HCT116 (cell line): ENCODE measurements at regions not wholly inside any gene's neighbourhood (a gene's known extent, or its start where the extent isn't known, plus 50 kb on each side); places are given as distances from the start of the nearest gene placed in this dataset.

ENCODE experiments used
- ATAC-seq: fragments of 200-7000 bp; cut with Tn5 transposase; 2 replicates; pipeline ENCODE4 v1.9.1; 2020; ENCODE audit warnings: mild to moderate bottlenecking, moderate library complexity
- BruUV-seq: library from RNA; stranded (reverse); fragments of 400-500 nt; replicated peaks from 2 replicates; lab custom pipeline; 2021; lab: Mats Ljungman, UMichigan
- CTCF ChIA-PET: fragments of 300-600 bp; sonication (Branson Sonifier 250); formaldehyde crosslinking; loops from one replicate; lab custom pipeline; 2021; ENCODE audit warnings: antibody characterized with exemption; lab: Charles Lee
- POLR2A ChIA-PET: fragments of 300-600, 350-600 bp; sonication (Branson Sonifier 250); formaldehyde crosslinking; loops from one replicate; lab custom pipeline; 2021; ENCODE audit warnings: antibody characterized with exemption; lab: Charles Lee
- RAD21 ChIA-PET, 2 experiments: fragments of 300-600 bp; sonication (Branson Sonifier 250); formaldehyde crosslinking; loops; one replicate each; lab custom pipeline; 2023; ENCODE audit warnings: low total read pairs in 2 of 2; ENCODE audit not compliant: uncharacterized antibody in 2 of 2, unreplicated experiment in 2 of 2, low non-redundant PET in 1 of 2; lab: Charles Lee
- DNase-seq: peaks from one replicate; pipeline ENCODE4 v3.0.0-alpha.2; 2010; ENCODE audit warnings: low read depth, low spot score
- H2AFZ ChIP-seq: fragments of 200-600 bp; shearing (Covaris generic), sonication (generic); 2 replicates; pipeline ENCODE4 v1.6.1; 2017; ENCODE audit warnings: low read depth, mixed run types, mixed read lengths, antibody characterized with exemption, low read length; ENCODE audit not compliant: poor library complexity, severe bottlenecking
- H3K27ac ChIP-seq: 2 replicates; pipeline ENCODE4 v1.5.1; 2012; ENCODE audit warnings: low read depth, low read length
- H3K27me3 ChIP-seq: fragments of 200-600 bp; sonication (generic); 2 replicates; pipeline ENCODE4 v1.6.1; 2016; ENCODE audit warnings: mixed run types, low read length, mixed read lengths; ENCODE audit not compliant: insufficient read depth
- H3K36me3 ChIP-seq, 2 experiments: fragments of 200-500 bp in 1 of 2; fragments of 200-600 bp in 1 of 2; sonication (Bioruptor generic) in 1 of 2; sonication (generic) in 1 of 2; 2 replicates each; pipeline versions ENCODE4 v1.5.1 to v1.6.1; 2014 to 2016; ENCODE audit warnings: low read length in 2 of 2, inconsistent platforms in 1 of 2, mixed read lengths in 1 of 2, mixed run types in 1 of 2; ENCODE audit not compliant: insufficient read depth in 2 of 2, control insufficient read depth in 1 of 2
- H3K4me1 ChIP-seq, 2 experiments: fragments of 200-600 bp in 1 of 2; sonication (generic) in 1 of 2; 2 replicates each; pipeline versions ENCODE4 v1.5.1 to v1.6.1; 2012 to 2017; ENCODE audit warnings: low read length in 2 of 2, inconsistent platforms in 1 of 2, mild to moderate bottlenecking in 1 of 2, mixed read lengths in 1 of 2, mixed run types in 1 of 2, moderate library complexity in 1 of 2; ENCODE audit not compliant: insufficient read depth in 2 of 2, control insufficient read depth in 1 of 2
- H3K4me2 ChIP-seq: fragments of 200-600 bp; sonication (generic); 2 replicates; pipeline ENCODE4 v1.6.1; 2017; ENCODE audit warnings: mixed run types, low read length, mixed read lengths
- H3K4me3 ChIP-seq, 2 experiments: fragments of 200-600 bp in 1 of 2; sonication (generic) in 1 of 2; replicated peaks in 1 of 2; 2 replicates each; pipeline ENCODE4 v1.5.1; 2011 to 2016; ENCODE audit warnings: low read length in 2 of 2, control low read depth in 1 of 2, low read depth in 1 of 2, mild to moderate bottlenecking in 1 of 2, mixed read lengths in 1 of 2, mixed run types in 1 of 2
- H3K79me2 ChIP-seq: fragments of 200-600 bp; sonication (generic); 2 replicates; pipeline ENCODE4 v1.6.1; 2017; ENCODE audit warnings: mild to moderate bottlenecking, mixed run types, low read length, moderate library complexity, mixed read lengths; ENCODE audit not compliant: insufficient read depth
- H3K9ac ChIP-seq: fragments of 200-600 bp; sonication (generic); 2 replicates; pipeline ENCODE4 v1.6.1; 2016; ENCODE audit warnings: low read length, mixed read lengths
- H3K9me2 ChIP-seq: fragments of 200-600 bp; sonication (generic), shearing (Covaris generic); 2 replicates; pipeline ENCODE4 v1.6.1; 2017; ENCODE audit warnings: mixed run types, mild to moderate bottlenecking, moderate library complexity; ENCODE audit not compliant: insufficient read depth
- H3K9me3 ChIP-seq, 2 experiments: fragments of 200-500 bp in 1 of 2; fragments of 200-600 bp in 1 of 2; sonication (Bioruptor generic) in 1 of 2; sonication (generic) in 1 of 2; 2 replicates each; pipeline ENCODE4 v1.6.1; 2014 to 2017; ENCODE audit warnings: low read length in 2 of 2, mixed read lengths in 2 of 2, inconsistent platforms in 1 of 2, low read depth in 1 of 2, mild to moderate bottlenecking in 1 of 2, mixed run types in 1 of 2, moderate library complexity in 1 of 2; ENCODE audit not compliant: control insufficient read depth in 1 of 2, insufficient read depth in 1 of 2
- H4K20me1 ChIP-seq: fragments of 200-600 bp; sonication (generic), shearing (Covaris generic); 2 replicates; pipeline ENCODE4 v1.6.1; 2017; ENCODE audit warnings: mixed run types, mild to moderate bottlenecking, moderate library complexity; ENCODE audit not compliant: insufficient read depth
- CEBPB ChIP-seq: IDR thresholded peaks from 2 replicates; pipeline ENCODE4 v1.6.1; 2012; ENCODE audit warnings: low read depth
- EGR1 ChIP-seq: IDR thresholded peaks from 2 replicates; pipeline ENCODE4 v1.6.1; 2012; ENCODE audit warnings: low read depth
- EZH2phosphoT487 ChIP-seq: fragments of 200-600 bp; IDR thresholded peaks from 2 replicates; pipeline ENCODE4 v1.6.1; 2018; ENCODE audit warnings: antibody characterized with exemption, borderline replicate concordance
- FOSL1 ChIP-seq: IDR thresholded peaks from 2 replicates; pipeline ENCODE4 v1.6.1; 2012; ENCODE audit warnings: low read depth
- JUND ChIP-seq: IDR thresholded peaks from 2 replicates; pipeline ENCODE4 v1.6.1; 2012
- SIN3A ChIP-seq: IDR thresholded peaks from 2 replicates; pipeline ENCODE4 v1.6.1; 2012; ENCODE audit warnings: low read depth
- TCF7L2 ChIP-seq: IDR thresholded peaks from 2 replicates; pipeline ENCODE4 v1.7.0; 2011; ENCODE audit warnings: borderline replicate concordance, inconsistent platforms; ENCODE audit not compliant: insufficient read depth, insufficient read length; ENCODE audit errors: extremely low read depth
- YY1 ChIP-seq: IDR thresholded peaks from 2 replicates; pipeline ENCODE4 v1.6.1; 2011; ENCODE audit warnings: low read length, low read depth, moderate library complexity, mild to moderate bottlenecking; ENCODE audit not compliant: insufficient replicate concordance; ENCODE audit errors: extremely low read depth
- intact Hi-C: fragments of 100-400 bp; cut with micrococcal nuclease; formaldehyde crosslinking; loops from 2 replicates; pipeline ENCODE4 v1.10.0; 2022
- TF ChIP-seq, protein P1 (sequence below): IDR thresholded peaks from 2 replicates; pipeline ENCODE4 v1.6.1; 2011; ENCODE audit warnings: mild to moderate bottlenecking, low read length, moderate library complexity; ENCODE audit not compliant: insufficient replicate concordance; ENCODE audit errors: extremely low read depth

DNA sequence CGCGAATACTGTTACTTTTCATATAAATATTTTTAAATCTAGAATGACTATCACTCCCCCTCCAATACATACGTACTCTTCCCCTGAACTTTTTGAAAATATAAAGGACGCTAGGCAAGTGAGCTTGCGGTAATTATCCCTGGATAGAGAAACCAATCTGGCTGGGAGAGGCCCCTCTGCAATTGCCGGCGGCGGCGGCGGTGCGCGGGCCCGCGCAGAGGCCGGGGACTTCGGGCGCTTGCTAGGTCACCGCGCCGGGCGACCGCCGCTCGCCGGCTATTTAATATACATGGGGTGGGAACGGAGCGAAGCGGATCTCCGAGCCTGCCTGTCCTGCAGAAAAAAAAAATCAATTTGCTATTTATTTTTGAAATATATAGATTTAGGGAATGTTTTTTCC, 416.3 kb upstream of the ESRRG start:
- intact Hi-C loops: no loop called here
- RAD21 ChIA-PET: no interaction called here

DNA sequence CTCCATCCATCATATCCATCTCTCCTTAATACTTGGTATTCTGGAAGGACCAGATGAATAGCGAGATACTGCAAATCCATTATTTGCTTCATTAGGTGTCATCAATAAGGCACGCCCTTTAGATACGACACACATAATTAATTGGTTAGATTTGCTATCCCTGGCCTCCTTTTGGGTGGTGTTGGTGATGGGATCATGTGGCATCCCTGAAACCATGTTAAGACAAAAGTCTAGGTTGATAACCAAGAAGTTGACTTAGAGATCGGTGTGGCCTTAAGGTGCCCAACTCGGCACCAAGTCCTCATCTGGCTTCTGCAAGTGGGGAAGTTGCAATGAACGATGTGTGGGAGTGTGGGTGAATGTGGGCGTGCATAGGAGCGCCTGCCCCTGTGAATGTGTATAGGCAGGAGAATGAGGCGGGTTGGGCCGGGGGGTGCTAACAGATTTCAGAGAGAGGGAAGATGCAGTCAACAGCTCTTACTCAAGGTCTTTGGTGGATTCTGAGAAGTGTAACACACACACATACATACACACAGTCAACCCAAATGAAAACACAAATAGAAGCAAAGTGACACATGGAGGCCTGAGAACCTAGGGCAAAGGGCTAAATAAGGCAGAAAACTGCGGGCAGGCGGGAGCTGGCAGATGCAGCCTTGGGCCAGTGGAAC, 415.7 kb upstream of the ESRRG start:
- no peaks in the 10 kb centered on the region for H3K27me3 ChIP-seq
- TF ChIP-seq, protein P1, sequence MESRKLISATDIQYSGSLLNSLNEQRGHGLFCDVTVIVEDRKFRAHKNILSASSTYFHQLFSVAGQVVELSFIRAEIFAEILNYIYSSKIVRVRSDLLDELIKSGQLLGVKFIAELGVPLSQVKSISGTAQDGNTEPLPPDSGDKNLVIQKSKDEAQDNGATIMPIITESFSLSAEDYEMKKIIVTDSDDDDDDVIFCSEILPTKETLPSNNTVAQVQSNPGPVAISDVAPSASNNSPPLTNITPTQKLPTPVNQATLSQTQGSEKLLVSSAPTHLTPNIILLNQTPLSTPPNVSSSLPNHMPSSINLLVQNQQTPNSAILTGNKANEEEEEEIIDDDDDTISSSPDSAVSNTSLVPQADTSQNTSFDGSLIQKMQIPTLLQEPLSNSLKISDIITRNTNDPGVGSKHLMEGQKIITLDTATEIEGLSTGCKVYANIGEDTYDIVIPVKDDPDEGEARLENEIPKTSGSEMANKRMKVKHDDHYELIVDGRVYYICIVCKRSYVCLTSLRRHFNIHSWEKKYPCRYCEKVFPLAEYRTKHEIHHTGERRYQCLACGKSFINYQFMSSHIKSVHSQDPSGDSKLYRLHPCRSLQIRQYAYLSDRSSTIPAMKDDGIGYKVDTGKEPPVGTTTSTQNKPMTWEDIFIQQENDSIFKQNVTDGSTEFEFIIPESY: no peak
- no peak for TF ChIP-seq JUND
- TF ChIP-seq, all 23 proteins: peak for 0
- no peaks in the 10 kb centered on the region for H3K9me3 ChIP-seq

More for the DNA sequence above, 416.3 kb upstream of the ESRRG start:
- Histone ChIP-seq H3K27me3 (no peaks in the 10 kb centered on the region), H3K4me1 (no peaks in the 10 kb centered on the region), H3K9ac (no peak overlapping the region), H3K4me2 (no peak overlapping the region), H3K9me2 (no peaks in the 10 kb centered on the region), H3K36me3 (no peaks in the 10 kb centered on the region), H3K9me3 (no peaks in the 10 kb centered on the region), H3K79me2 (no peaks in the 10 kb centered on the region), H3K27ac (no peak overlapping the region), H2AFZ (no peak overlapping the region), H4K20me1 (no peaks in the 10 kb centered on the region), H3K4me3 (no peak overlapping the region)
- ChIA-PET POLR2A (no interaction called here), CTCF (no interaction called here)
- TF ChIP-seq EGR1 (no peak), TCF7L2 (no peak), EZH2phosphoT487 (no peak), YY1 (no peak), FOSL1 (no peak), CEBPB (no peak), SIN3A (no peak)
- TF ChIP-seq, protein P1: no peak
- DNase-seq (no peak), ATAC-seq (no peak)
- no TSS peak for BruUV-seq

More for the DNA sequence above, 415.7 kb upstream of the ESRRG start:
- Histone ChIP-seq H3K4me1 (no peaks in the 10 kb centered on the region), H4K20me1 (no peaks in the 10 kb centered on the region), H3K4me2 (no peak overlapping the region), H3K79me2 (no peaks in the 10 kb centered on the region), H3K9me2 (no peaks in the 10 kb centered on the region), H3K9ac (no peak overlapping the region), H3K27ac (no peak overlapping the region), H3K4me3 (no peak overlapping the region), H3K36me3 (no peaks in the 10 kb centered on the region), H2AFZ (no peak overlapping the region)
- ChIA-PET CTCF (no interaction called here), RAD21 (no interaction called here), POLR2A (no interaction called here)
- BruUV-seq: no TSS peak
- ATAC-seq: no peak
- intact Hi-C loops: no loop called here
- DNase-seq: no peak
